ENCODE measurements at regions not wholly inside any gene's neighbourhood (a gene's known extent, or its start where the extent isn't known, plus 50 kb on each side); places are given as distances from the start of the nearest gene placed in this dataset.

GRCh38 chr11:110948112-110948511, 235.9 kb upstream of the ARHGAP20 start (continued):
- TF ChIP-seq STAT6 (CRISPR knock-in tag; conservative IDR thresholded peaks at IDR 0.05; ENCODE audit: low read depth) (no peak), NR1H2 (CRISPR knock-in tag; IDR thresholded peaks at IDR 0.05) (no peak), SOX15 (CRISPR knock-in tag; IDR thresholded peaks at IDR 0.05) (no peak), ZNF281 (CRISPR knock-in tag; IDR thresholded peaks at IDR 0.05) (no peak), CBFB (CRISPR knock-in tag; IDR thresholded peaks at IDR 0.05; ENCODE audit: low read depth) (no peak), ATF2 (CRISPR knock-in tag; IDR thresholded peaks at IDR 0.05; ENCODE audit: borderline replicate concordance, low read depth) (no peak), ZNF138 (CRISPR knock-in tag; conservative IDR thresholded peaks at IDR 0.05) (no peak)

- ChIA-PET POLR2A (no interaction called here), CTCF (no interaction called here)
- Mint-ChIP-seq H3K4me1 (0 out of 2 replicates have a peak, but pooled peaks cover 6% of the 10 kb centered on the region), H3K4me3 (no peak overlapping the region), H3K36me3 (no peaks in the 10 kb centered on the region), H3K9me3 (peaks cover 7% of the 10 kb centered on the region; the same call in 1 of the 2 replicates), H3K27ac (no peak overlapping the region), H3K27me3 (ENCODE audit: low read depth) (no peaks in the 10 kb centered on the region)
- TF ChIP-seq ZNF416 (CRISPR knock-in tag; IDR thresholded peaks at IDR 0.05), result no peak
- TF ChIP-seq MYBL2 (CRISPR knock-in tag; IDR thresholded peaks at IDR 0.05), result no peak
- no peak for TF ChIP-seq RORB (CRISPR knock-in tag; IDR thresholded peaks at IDR 0.05)
- TF ChIP-seq ZNF317 (CRISPR knock-in tag; IDR thresholded peaks at IDR 0.05; ENCODE audit: borderline replicate concordance, low read depth), result no peak
- no peak for TF ChIP-seq ZNF671 (CRISPR knock-in tag; IDR thresholded peaks at IDR 0.05)
- no peak for TF ChIP-seq FOXP1 (CRISPR knock-in tag; IDR thresholded peaks at IDR 0.05; ENCODE audit: borderline replicate concordance)
- TF ChIP-seq ARID4B (CRISPR knock-in tag; IDR thresholded peaks at IDR 0.05; ENCODE audit: borderline replicate concordance), result no peak
- TF ChIP-seq ZNF232 (CRISPR knock-in tag; IDR thresholded peaks at IDR 0.05), result no peak
- no peak for TF ChIP-seq STAT6 (CRISPR knock-in tag; conservative IDR thresholded peaks at IDR 0.05; ENCODE audit: low read depth)
- TF ChIP-seq GTF2I (CRISPR knock-in tag; conservative IDR thresholded peaks at IDR 0.05), result no peak
- no peak for TF ChIP-seq ZNF425 (CRISPR knock-in tag; conservative IDR thresholded peaks at IDR 0.05)
- no peak for TF ChIP-seq ATF1 (CRISPR knock-in tag; IDR thresholded peaks at IDR 0.05)
- TF ChIP-seq NR3C1 (CRISPR knock-in tag; conservative IDR thresholded peaks at IDR 0.05; ENCODE audit: low read depth), result no peak
- TF ChIP-seq ZBTB21 (CRISPR knock-in tag; IDR thresholded peaks at IDR 0.05; ENCODE audit: borderline replicate concordance), result no peak
- TF ChIP-seq ZNF263 (CRISPR knock-in tag; IDR thresholded peaks at IDR 0.05; ENCODE audit: low read depth), result no peak
- no peak for DNase-seq (ENCODE audit: low spot score)
- ATAC-seq, result no peak
Observed at GRCh38 chr11:110947096-110947495, 234.9 kb upstream of the ARHGAP20 start.
